ENCODE measurements at regions not wholly inside any gene's neighbourhood (a gene's known extent, or its start where the extent isn't known, plus 50 kb on each side); places are given as distances from the start of the nearest gene placed in this dataset.

GRCh38 chr7:156437021-156437614, 203.5 kb upstream of the RNF32 start:
- no peak overlapping the region for H3K27ac ChIP-seq
- H3K4me3 ChIP-seq: no peak overlapping the region
- no peak for DNase-seq (ENCODE audit: low spot score in 2 of 2)
- no peaks in the 10 kb centered on the region for H3K9me3 ChIP-seq
- TF ChIP-seq, protein P1, sequence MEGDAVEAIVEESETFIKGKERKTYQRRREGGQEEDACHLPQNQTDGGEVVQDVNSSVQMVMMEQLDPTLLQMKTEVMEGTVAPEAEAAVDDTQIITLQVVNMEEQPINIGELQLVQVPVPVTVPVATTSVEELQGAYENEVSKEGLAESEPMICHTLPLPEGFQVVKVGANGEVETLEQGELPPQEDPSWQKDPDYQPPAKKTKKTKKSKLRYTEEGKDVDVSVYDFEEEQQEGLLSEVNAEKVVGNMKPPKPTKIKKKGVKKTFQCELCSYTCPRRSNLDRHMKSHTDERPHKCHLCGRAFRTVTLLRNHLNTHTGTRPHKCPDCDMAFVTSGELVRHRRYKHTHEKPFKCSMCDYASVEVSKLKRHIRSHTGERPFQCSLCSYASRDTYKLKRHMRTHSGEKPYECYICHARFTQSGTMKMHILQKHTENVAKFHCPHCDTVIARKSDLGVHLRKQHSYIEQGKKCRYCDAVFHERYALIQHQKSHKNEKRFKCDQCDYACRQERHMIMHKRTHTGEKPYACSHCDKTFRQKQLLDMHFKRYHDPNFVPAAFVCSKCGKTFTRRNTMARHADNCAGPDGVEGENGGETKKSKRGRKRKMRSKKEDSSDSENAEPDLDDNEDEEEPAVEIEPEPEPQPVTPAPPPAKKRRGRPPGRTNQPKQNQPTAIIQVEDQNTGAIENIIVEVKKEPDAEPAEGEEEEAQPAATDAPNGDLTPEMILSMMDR (IDR thresholded peaks at IDR 0.05): no peak
- TF ChIP-seq POLR2AphosphoS5 (IDR thresholded peaks at IDR 0.05): no peak
- no peak for TF ChIP-seq POLR2A (IDR thresholded peaks at IDR 0.05)
- no peaks in the 10 kb centered on the region for H3K36me3 ChIP-seq
- H3K27me3 ChIP-seq: peaks cover 0 to 5% of the 10 kb centered on the region in 2 donors
- H3K4me1 ChIP-seq: no peaks in the 10 kb centered on the region
- intact Hi-C loops (cut with DNase I; ENCODE audit: low total_unique reads): no loop called here

- no peak overlapping the region for H3K27ac ChIP-seq
- no peaks in the 10 kb centered on the region for H3K4me1 ChIP-seq
- H3K4me3 ChIP-seq: no peak overlapping the region
- TF ChIP-seq POLR2A (IDR thresholded peaks at IDR 0.05) (no peak), POLR2AphosphoS5 (IDR thresholded peaks at IDR 0.05) (no peak)
- TF ChIP-seq, protein P1 (IDR thresholded peaks at IDR 0.05): no peak
- no peaks in the 10 kb centered on the region for H3K27me3 ChIP-seq
- intact Hi-C loops (cut with DNase I; ENCODE audit: low total_unique reads): no loop called here
- DNase-seq (ENCODE audit: low spot score in 2 of 2): no peak
- H3K9me3 ChIP-seq: no peaks in the 10 kb centered on the region
- H3K36me3 ChIP-seq: no peaks in the 10 kb centered on the region
Measured at GRCh38 chr7:156435486-156436231, 204.9 kb upstream of the RNF32 start.

- TF ChIP-seq POLR2A (IDR thresholded peaks at IDR 0.05): no peak
- intact Hi-C loops (cut with DNase I; ENCODE audit: low total_unique reads): no loop called here
- Histone ChIP-seq H3K36me3 (no peaks in the 10 kb centered on the region), H3K27me3 (no peaks in the 10 kb centered on the region), H3K4me1 (no peaks in the 10 kb centered on the region), H3K9me3 (no peaks in the 10 kb centered on the region), H3K4me3 (no peak overlapping the region), H3K27ac (no peak overlapping the region)
- DNase-seq (ENCODE audit: low spot score in 2 of 2): no peak
Measured at GRCh38 chr7:156434706-156435105, 205.9 kb upstream of the RNF32 start.

- Histone ChIP-seq H3K4me3 (no peak overlapping the region), H3K27ac (no peak overlapping the region), H3K36me3 (no peaks in the 10 kb centered on the region), H3K9me3 (no peaks in the 10 kb centered on the region), H3K4me1 (no peaks in the 10 kb centered on the region), H3K27me3 (no peaks in the 10 kb centered on the region)
- TF ChIP-seq POLR2AphosphoS5 (IDR thresholded peaks at IDR 0.05) (no peak), POLR2A (IDR thresholded peaks at IDR 0.05) (no peak)
- TF ChIP-seq, protein P1 (IDR thresholded peaks at IDR 0.05): no peak
- no peak for DNase-seq (ENCODE audit: low spot score in 2 of 2)
- intact Hi-C loops (cut with DNase I; ENCODE audit: low total_unique reads): no loop called here
Measured at GRCh38 chr7:156432018-156432417, 208.6 kb upstream of the RNF32 start.

DNA sequence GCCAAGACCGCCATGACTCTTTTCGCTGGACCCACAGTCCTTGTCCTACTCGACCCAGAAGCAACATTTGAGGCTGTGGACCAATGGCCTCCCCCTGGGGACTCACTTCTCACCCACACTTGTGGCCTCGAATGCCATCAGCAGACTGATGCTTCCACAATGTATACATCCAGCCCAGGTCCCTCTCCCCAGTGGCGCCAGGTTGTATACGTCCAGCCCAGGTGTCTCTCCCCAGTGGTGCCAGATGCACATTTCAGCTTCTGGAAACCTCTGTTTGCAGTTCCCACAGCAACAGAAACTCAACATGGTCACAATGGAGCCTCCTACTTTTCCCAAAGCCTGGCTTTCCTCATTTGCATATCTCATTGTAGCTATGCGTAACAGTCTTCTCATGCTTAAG, 210.5 kb upstream of the RNF32 start:
- no peak overlapping the region for H3K4me3 ChIP-seq
- TF ChIP-seq POLR2AphosphoS5 (IDR thresholded peaks at IDR 0.05): no peak
- TF ChIP-seq, protein P1 (IDR thresholded peaks at IDR 0.05): no peak
- no peaks in the 10 kb centered on the region for H3K4me1 ChIP-seq
- H3K36me3 ChIP-seq: no peaks in the 10 kb centered on the region
- DNase-seq (ENCODE audit: low spot score in 2 of 2): no peak
- no peak overlapping the region for H3K27ac ChIP-seq
- H3K27me3 ChIP-seq: no peaks in the 10 kb centered on the region
- H3K9me3 ChIP-seq: no peaks in the 10 kb centered on the region
- intact Hi-C loops (cut with DNase I; ENCODE audit: low total_unique reads): no loop called here

Measured in breast epithelium (tissue), 4 donors.